ENCODE measurements at regions not wholly inside any gene's neighbourhood (a gene's known extent, or its start where the extent isn't known, plus 50 kb on each side); places are given as distances from the start of the nearest gene placed in this dataset.

- H3K4me3 ChIP-seq (IDR thresholded peaks at IDR 0.05; ENCODE audit: insufficient read depth, low read depth, low read length): no peak overlapping the region
- H3K27ac ChIP-seq: no peak overlapping the region
- H4K20me1 ChIP-seq (ENCODE audit: insufficient read depth): no peaks in the 10 kb centered on the region
- no peaks in the 10 kb centered on the region for H3K27me3 ChIP-seq (ENCODE audit: insufficient read depth, low read depth)
- H3K9ac ChIP-seq: no peak overlapping the region
- no peaks in the 10 kb centered on the region for H3K36me3 ChIP-seq (ENCODE audit: insufficient read depth)
- no peak overlapping the region for H3K4me2 ChIP-seq
- no peak for TF ChIP-seq CTCF (conservative IDR thresholded peaks at IDR 0.05; ENCODE audit: low read depth, low read length)
- H2AFZ ChIP-seq (ENCODE audit: low read depth): no peak overlapping the region
- no peaks in the 10 kb centered on the region for H3K79me2 ChIP-seq (ENCODE audit: insufficient read depth, low read depth)
- H3K4me1 ChIP-seq (ENCODE audit: low read depth, poor library complexity, severe bottlenecking): peaks cover 18% of the 10 kb centered on the region
These were observed 58.3 kb upstream of the PPP1R3C start for GRCh38 chr10:91690996-91691676.

- Histone ChIP-seq H3K4me2 (no peak overlapping the region), H3K36me3 (ENCODE audit: insufficient read depth) (no peaks in the 10 kb centered on the region), H3K27ac (no peak overlapping the region), H3K79me2 (ENCODE audit: insufficient read depth, low read depth) (no peaks in the 10 kb centered on the region), H3K4me1 (ENCODE audit: low read depth, poor library complexity, severe bottlenecking) (peaks cover 18% of the 10 kb centered on the region), H3K27me3 (ENCODE audit: insufficient read depth, low read depth) (no peaks in the 10 kb centered on the region), H2AFZ (ENCODE audit: low read depth) (no peak overlapping the region), H3K4me3 (IDR thresholded peaks at IDR 0.05; ENCODE audit: insufficient read depth, low read depth, low read length) (no peak overlapping the region), H4K20me1 (ENCODE audit: insufficient read depth) (no peaks in the 10 kb centered on the region), H3K9ac (no peak overlapping the region)
- TF ChIP-seq CTCF (conservative IDR thresholded peaks at IDR 0.05; ENCODE audit: low read depth, low read length): no peak
These were observed 57.5 kb upstream of the PPP1R3C start for GRCh38 chr10:91690412-91690811.

- no peak for TF ChIP-seq CTCF (conservative IDR thresholded peaks at IDR 0.05; ENCODE audit: low read depth, low read length)
These were observed 56.9 kb upstream of the PPP1R3C start for GRCh38 chr10:91689731-91690168.

GRCh38 chr10:91684841-91685240, 52.0 kb upstream of the PPP1R3C start:
- Histone ChIP-seq H3K27ac (no peak overlapping the region), H2AFZ (ENCODE audit: low read depth) (no peak overlapping the region), H3K4me2 (no peak overlapping the region), H4K20me1 (ENCODE audit: insufficient read depth) (no peaks in the 10 kb centered on the region), H3K4me1 (ENCODE audit: low read depth, poor library complexity, severe bottlenecking) (peaks cover 3% of the 10 kb centered on the region), H3K4me3 (IDR thresholded peaks at IDR 0.05; ENCODE audit: insufficient read depth, low read depth, low read length) (no peak overlapping the region), H3K27me3 (ENCODE audit: insufficient read depth, low read depth) (no peaks in the 10 kb centered on the region), H3K36me3 (ENCODE audit: insufficient read depth) (no peaks in the 10 kb centered on the region), H3K79me2 (ENCODE audit: insufficient read depth, low read depth) (no peaks in the 10 kb centered on the region), H3K9ac (no peak overlapping the region)
- TF ChIP-seq CTCF (conservative IDR thresholded peaks at IDR 0.05; ENCODE audit: low read depth, low read length): no peak

More at GRCh38 chr10:91689731-91690168, 56.9 kb upstream of the PPP1R3C start:
- no peaks in the 10 kb centered on the region for H4K20me1 ChIP-seq (ENCODE audit: insufficient read depth)
- no peak overlapping the region for H3K4me3 ChIP-seq (IDR thresholded peaks at IDR 0.05; ENCODE audit: insufficient read depth, low read depth, low read length)
- H3K4me1 ChIP-seq (ENCODE audit: low read depth, poor library complexity, severe bottlenecking): peaks cover 18% of the 10 kb centered on the region
- no peaks in the 10 kb centered on the region for H3K36me3 ChIP-seq (ENCODE audit: insufficient read depth)
- H3K79me2 ChIP-seq (ENCODE audit: insufficient read depth, low read depth): no peaks in the 10 kb centered on the region
- H3K4me2 ChIP-seq: no peak overlapping the region
- H3K9ac ChIP-seq: no peak overlapping the region
- H2AFZ ChIP-seq (ENCODE audit: low read depth): no peak overlapping the region
- no peaks in the 10 kb centered on the region for H3K27me3 ChIP-seq (ENCODE audit: insufficient read depth, low read depth)
- no peak overlapping the region for H3K27ac ChIP-seq

Data from KMS-11 (cell line).